Mammary epithelial cell (primary cell): ENCODE measurements at regions not wholly inside any gene's neighbourhood (a gene's known extent, or its start where the extent isn't known, plus 50 kb on each side); places are given as distances from the start of the nearest gene placed in this dataset.

ENCODE experiments used
- EZH2 ChIP-seq: IDR thresholded peaks from 2 replicates; pipeline ENCODE4 v1.6.1; 2012; ENCODE audit warnings: low read length, inconsistent platforms, borderline replicate concordance
- TF ChIP-seq, protein P1 (sequence below), 2 donors: IDR thresholded peaks in 1 of 2; conservative IDR thresholded peaks in 1 of 2; 2 replicates each; pipeline ENCODE4 v1.5.1; 2011 to 2012; ENCODE audit warnings: inconsistent platforms in 2 of 2, low read length in 2 of 2, mild to moderate bottlenecking in 2 of 2, control low read depth in 1 of 2, low read depth in 1 of 2; ENCODE audit not compliant: insufficient read depth in 1 of 2; ENCODE audit errors: extremely low read depth in 1 of 2

DNA sequence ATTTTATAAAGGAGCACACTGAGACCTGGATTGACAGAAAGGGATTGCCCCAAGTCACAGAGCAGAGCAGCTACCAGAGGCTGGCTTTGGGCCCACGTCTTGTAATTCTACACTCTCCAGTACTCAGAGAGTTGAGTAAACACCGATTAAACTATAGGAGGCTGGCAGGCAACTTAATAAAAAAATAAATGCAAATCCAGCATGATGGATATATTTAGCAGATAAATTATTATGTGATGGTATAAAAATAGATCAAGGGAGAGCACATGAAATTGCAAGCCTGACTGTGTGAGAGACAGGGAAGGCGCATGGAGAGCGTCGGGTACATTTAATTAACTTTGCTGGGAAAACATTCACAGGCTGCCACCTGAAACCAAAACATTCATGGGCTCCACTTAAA is 87.7 kb upstream of the CCL2 start:
- TF ChIP-seq, protein P1, sequence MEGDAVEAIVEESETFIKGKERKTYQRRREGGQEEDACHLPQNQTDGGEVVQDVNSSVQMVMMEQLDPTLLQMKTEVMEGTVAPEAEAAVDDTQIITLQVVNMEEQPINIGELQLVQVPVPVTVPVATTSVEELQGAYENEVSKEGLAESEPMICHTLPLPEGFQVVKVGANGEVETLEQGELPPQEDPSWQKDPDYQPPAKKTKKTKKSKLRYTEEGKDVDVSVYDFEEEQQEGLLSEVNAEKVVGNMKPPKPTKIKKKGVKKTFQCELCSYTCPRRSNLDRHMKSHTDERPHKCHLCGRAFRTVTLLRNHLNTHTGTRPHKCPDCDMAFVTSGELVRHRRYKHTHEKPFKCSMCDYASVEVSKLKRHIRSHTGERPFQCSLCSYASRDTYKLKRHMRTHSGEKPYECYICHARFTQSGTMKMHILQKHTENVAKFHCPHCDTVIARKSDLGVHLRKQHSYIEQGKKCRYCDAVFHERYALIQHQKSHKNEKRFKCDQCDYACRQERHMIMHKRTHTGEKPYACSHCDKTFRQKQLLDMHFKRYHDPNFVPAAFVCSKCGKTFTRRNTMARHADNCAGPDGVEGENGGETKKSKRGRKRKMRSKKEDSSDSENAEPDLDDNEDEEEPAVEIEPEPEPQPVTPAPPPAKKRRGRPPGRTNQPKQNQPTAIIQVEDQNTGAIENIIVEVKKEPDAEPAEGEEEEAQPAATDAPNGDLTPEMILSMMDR (conservative IDR thresholded peaks at IDR 0.05 in 1 of 2, IDR thresholded peaks at IDR 0.05 in 1 of 2; ENCODE audit: extremely low read depth in 1 of 2, insufficient read depth in 1 of 2, low read depth in 1 of 2, low read length in 2 of 2): no peak
- TF ChIP-seq EZH2: no peak
